Breast epithelium (tissue), 4 donors: ENCODE measurements at regions not wholly inside any gene's neighbourhood (a gene's known extent, or its start where the extent isn't known, plus 50 kb on each side); places are given as distances from the start of the nearest gene placed in this dataset.

Experiments used
- DNase-seq, 2 donors: peaks; one replicate each; pipeline ENCODE4 v3.0.0-alpha.2; 2019; ENCODE audit warnings: low spot score in 2 of 2
- H3K27ac ChIP-seq, 2 donors: fragments of 200-600 bp; sonication (generic) in 1 of 2; one replicate each; pipeline ENCODE4 v1.5.1; 2016 to 2019; ENCODE audit warnings: mild to moderate bottlenecking in 1 of 2
- H3K27me3 ChIP-seq, 2 donors: fragments of 200-600 bp; sonication (generic) in 1 of 2; one replicate each; pipeline versions ENCODE4 v1.5.1 to v1.6.0; 2017 to 2019; ENCODE audit warnings: control low read depth in 1 of 2, mild to moderate bottlenecking in 1 of 2
- H3K36me3 ChIP-seq: fragments of 200-600 bp; one replicate; pipeline ENCODE4 v1.5.1; 2019
- H3K4me1 ChIP-seq, 2 donors: fragments of 200-600 bp; sonication (generic); one replicate each; pipeline ENCODE4 v1.5.1; 2016 to 2019; ENCODE audit warnings: control low read depth in 1 of 2
- H3K4me3 ChIP-seq, 3 donors: fragments of 200-600 bp; sonication (generic); 1 replicate in 2 of 3; 2 replicates in 1 of 3; pipeline ENCODE4 v1.5.1; 2016 to 2019; ENCODE audit warnings: mild to moderate bottlenecking in 3 of 3, moderate library complexity in 2 of 3
- H3K9me3 ChIP-seq, 2 donors: fragments of 200-600 bp; sonication (generic) in 1 of 2; one replicate each; pipeline ENCODE4 v1.5.1; 2016 to 2019; ENCODE audit warnings: control low read depth in 1 of 2
- CTCF ChIP-seq, 3 donors: fragments of 450-650 bp; IDR thresholded peaks; one replicate each; pipeline ENCODE4 v1.5.1; 2016 to 2017; ENCODE audit warnings: antibody characterized with exemption in 3 of 3, mild to moderate bottlenecking in 3 of 3, moderate library complexity in 3 of 3
- POLR2A ChIP-seq: fragments of 450-650 bp; IDR thresholded peaks from one replicate; pipeline ENCODE4 v1.6.1; 2016; ENCODE audit warnings: antibody characterized with exemption, mild to moderate bottlenecking, moderate library complexity
- POLR2AphosphoS5 ChIP-seq, 3 donors: sonication (generic); formaldehyde crosslinking; IDR thresholded peaks; one replicate each; pipeline ENCODE4 v1.6.1; 2017; ENCODE audit warnings: antibody characterized with exemption in 3 of 3
- intact Hi-C: fragments of 100-400 bp; cut with DNase I; formaldehyde crosslinking; loops from one replicate; pipeline ENCODE4 v1.15.1; 2023; ENCODE audit warnings: low total_unique reads

GRCh38 chr9:106649664-106650063 lies 213.3 kb upstream of the ZNF462 start:
- no peak overlapping the region for H3K4me3 ChIP-seq
- no peaks in the 10 kb centered on the region for H3K36me3 ChIP-seq
- no peaks in the 10 kb centered on the region for H3K27me3 ChIP-seq
- H3K4me1 ChIP-seq, result no peaks in the 10 kb centered on the region
- DNase-seq, result no peak
- no peak overlapping the region for H3K27ac ChIP-seq
- H3K9me3 ChIP-seq, result no peaks in the 10 kb centered on the region
- TF ChIP-seq POLR2A (no peak), CTCF (IDR thresholded peaks at IDR 0.05) (no peak), POLR2AphosphoS5 (IDR thresholded peaks at IDR 0.05) (no peak)
- intact Hi-C loops, result no loop called here

- Histone ChIP-seq H3K27me3 (no peaks in the 10 kb centered on the region), H3K27ac (no peak overlapping the region), H3K4me3 (no peak overlapping the region), H3K36me3 (no peaks in the 10 kb centered on the region), H3K9me3 (no peaks in the 10 kb centered on the region), H3K4me1 (no peaks in the 10 kb centered on the region)
- TF ChIP-seq POLR2A (no peak), POLR2AphosphoS5 (IDR thresholded peaks at IDR 0.05) (no peak), CTCF (IDR thresholded peaks at IDR 0.05) (no peak)
- DNase-seq, result no peak
- intact Hi-C loops, result no loop called here
Observed at GRCh38 chr9:106653213-106653612, 209.8 kb upstream of the ZNF462 start.

GRCh38 chr9:106655966-106656365 lies 207.0 kb upstream of the ZNF462 start:
- no peak for DNase-seq
- Histone ChIP-seq H3K4me3 (no peak overlapping the region), H3K27ac (no peak overlapping the region), H3K27me3 (no peaks in the 10 kb centered on the region), H3K4me1 (no peaks in the 10 kb centered on the region), H3K36me3 (no peaks in the 10 kb centered on the region), H3K9me3 (no peaks in the 10 kb centered on the region)
- TF ChIP-seq CTCF (IDR thresholded peaks at IDR 0.05) (no peak), POLR2AphosphoS5 (IDR thresholded peaks at IDR 0.05) (no peak), POLR2A (no peak)
- intact Hi-C loops, result no loop called here

- H3K4me1 ChIP-seq, result no peaks in the 10 kb centered on the region
- H3K9me3 ChIP-seq, result no peaks in the 10 kb centered on the region
- H3K27ac ChIP-seq, result no peak overlapping the region
- DNase-seq, result no peak
- intact Hi-C loops, result no loop called here
- no peaks in the 10 kb centered on the region for H3K27me3 ChIP-seq
- no peak overlapping the region for H3K4me3 ChIP-seq
- H3K36me3 ChIP-seq, result no peaks in the 10 kb centered on the region
- no peak for TF ChIP-seq POLR2AphosphoS5 (IDR thresholded peaks at IDR 0.05)
- no peak for TF ChIP-seq CTCF (IDR thresholded peaks at IDR 0.05)
- no peak for TF ChIP-seq POLR2A
Observed at GRCh38 chr9:106657926-106658325, 205.0 kb upstream of the ZNF462 start.

DNA sequence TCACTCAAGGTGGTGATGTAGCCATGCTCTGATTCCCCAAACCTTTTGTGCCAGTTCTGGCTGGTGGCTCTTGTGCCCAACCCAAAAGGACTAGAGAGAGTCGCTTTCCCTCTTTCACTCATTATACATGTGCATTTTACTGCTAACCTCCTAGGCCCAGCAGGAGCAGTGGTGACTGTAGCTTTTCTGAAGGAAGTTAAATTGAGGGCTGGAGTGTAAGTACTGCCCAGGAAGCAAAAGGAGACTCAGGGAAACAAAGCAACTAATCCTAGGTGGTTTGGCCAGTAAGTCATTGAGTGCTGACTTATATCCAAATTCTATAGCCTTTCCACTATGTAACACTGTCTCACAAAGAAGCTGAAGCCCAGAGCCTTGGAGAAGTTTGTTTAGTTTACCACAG lies 194.4 kb upstream of the ZNF462 start:
- TF ChIP-seq CTCF (IDR thresholded peaks at IDR 0.05) (no peak), POLR2AphosphoS5 (IDR thresholded peaks at IDR 0.05) (no peak), POLR2A (no peak)
- Histone ChIP-seq H3K4me3 (no peak overlapping the region), H3K9me3 (no peaks in the 10 kb centered on the region), H3K27ac (no peak overlapping the region), H3K27me3 (no peaks in the 10 kb centered on the region), H3K36me3 (no peaks in the 10 kb centered on the region), H3K4me1 (no peaks in the 10 kb centered on the region)
- intact Hi-C loops, result loop anchor here (2.0 kb wide), 1 partner anchor 42 kb away; no protein-coding TSS in a partner anchor
- no peak for DNase-seq
